Activated CD8-positive, alpha-beta memory T cell treated with anti-CD3 and anti-CD28 coated beads, Interleukin-2, amount 50 U/mL, for 24 hours (primary cell): ENCODE measurements at regions not wholly inside any gene's neighbourhood (a gene's known extent, or its start where the extent isn't known, plus 50 kb on each side); places are given as distances from the start of the nearest gene placed in this dataset.
"Not testable (repeated sequence)": the region's sequence is repeated elsewhere in the genome, so short reads cannot be mapped to it uniquely, and the experiment has no call there.

ENCODE experiments used
- DNase-seq: peaks from one replicate; pipeline ENCODE4 v3.0.0-alpha.2; 2020; ENCODE audit errors: extremely low read depth

GRCh38 chr1:87986130-87986866 is 657.6 kb downstream of the LMO4 start:
- no peak for DNase-seq

- no peak for DNase-seq
Observed at GRCh38 chr1:87989346-87989745, 660.7 kb downstream of the LMO4 start.

GRCh38 chr1:87992536-87992935 is 663.9 kb downstream of the LMO4 start:
- DNase-seq = not testable (repeated sequence)

GRCh38 chr1:87993051-87993450 is 664.4 kb downstream of the LMO4 start:
- no peak for DNase-seq

- DNase-seq = no peak
Observed at GRCh38 chr1:87999852-88000251, 671.2 kb downstream of the LMO4 start.

GRCh38 chr1:88001460-88001859 is 672.8 kb downstream of the LMO4 start:
- DNase-seq = no peak

GRCh38 chr1:88003255-88003654 is 674.6 kb downstream of the LMO4 start:
- no peak for DNase-seq

GRCh38 chr1:88009916-88010315 is 674.2 kb upstream of the PKN2 start:
- DNase-seq = no peak

- no peak for DNase-seq
Observed at GRCh38 chr1:88013485-88013884, 670.6 kb upstream of the PKN2 start.

- DNase-seq = no peak
Observed at GRCh38 chr1:88014131-88014530, 669.9 kb upstream of the PKN2 start.

- no peak for DNase-seq
Observed at GRCh38 chr1:88016947-88017346, 667.1 kb upstream of the PKN2 start.

- DNase-seq = no peak
Observed at GRCh38 chr1:88021529-88021928, 662.5 kb upstream of the PKN2 start.

- DNase-seq = no peak
Observed at GRCh38 chr1:88022516-88022915, 661.6 kb upstream of the PKN2 start.

GRCh38 chr1:88029142-88029541 is 654.9 kb upstream of the PKN2 start:
- no peak for DNase-seq

- no peak for DNase-seq
Observed at GRCh38 chr1:88029899-88030298, 654.2 kb upstream of the PKN2 start.

GRCh38 chr1:88035578-88035977 is 648.5 kb upstream of the PKN2 start:
- DNase-seq = no peak

- no peak for DNase-seq
Observed at GRCh38 chr1:88036345-88037014, 647.6 kb upstream of the PKN2 start.

- no peak for DNase-seq
Observed at GRCh38 chr1:88039240-88039639, 644.8 kb upstream of the PKN2 start.

GRCh38 chr1:88043834-88044233 is 640.2 kb upstream of the PKN2 start:
- DNase-seq = no peak

GRCh38 chr1:88052167-88052566 is 631.9 kb upstream of the PKN2 start:
- DNase-seq = no peak

GRCh38 chr1:88053065-88053464 is 631.0 kb upstream of the PKN2 start:
- DNase-seq = no peak

GRCh38 chr1:88056881-88057280 is 627.2 kb upstream of the PKN2 start:
- no peak for DNase-seq

- no peak for DNase-seq
Observed at GRCh38 chr1:88058205-88058604, 625.9 kb upstream of the PKN2 start.
